ENCODE measurements at regions not wholly inside any gene's neighbourhood (a gene's known extent, or its start where the extent isn't known, plus 50 kb on each side); places are given as distances from the start of the nearest gene placed in this dataset.

DNA sequence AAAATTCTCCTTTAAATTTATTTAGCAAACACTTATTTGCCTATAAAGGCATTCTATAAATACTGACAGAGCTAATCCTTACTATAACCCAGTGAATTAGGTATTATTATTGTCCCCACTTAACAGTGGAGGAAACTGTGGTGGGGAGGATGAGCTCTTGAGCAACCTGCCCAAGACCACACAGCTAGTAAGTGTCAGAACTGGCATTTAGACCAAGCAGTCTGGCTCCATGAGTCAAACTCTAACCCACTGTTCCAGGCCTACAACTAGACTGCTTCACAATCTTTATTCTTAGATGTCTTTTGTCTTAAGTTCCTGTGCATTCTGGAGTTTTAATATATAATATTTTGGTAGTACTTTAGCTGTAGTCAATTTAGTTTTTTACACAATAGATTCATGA lies 530.8 kb downstream of the BCKDHB start:
- Histone ChIP-seq H3K4me1 (ENCODE audit: control insufficient read depth, insufficient read depth, low read length) (no peaks in the 10 kb centered on the region), H3K27ac (ENCODE audit: extremely low read depth, low read depth, low read length) (no peak overlapping the region)
- CTCF ChIA-PET = interaction anchor here (0.6 kb wide), 1 partner anchor 688 kb away, joined by 3 read pairs; no protein-coding TSS in a partner anchor

DNA sequence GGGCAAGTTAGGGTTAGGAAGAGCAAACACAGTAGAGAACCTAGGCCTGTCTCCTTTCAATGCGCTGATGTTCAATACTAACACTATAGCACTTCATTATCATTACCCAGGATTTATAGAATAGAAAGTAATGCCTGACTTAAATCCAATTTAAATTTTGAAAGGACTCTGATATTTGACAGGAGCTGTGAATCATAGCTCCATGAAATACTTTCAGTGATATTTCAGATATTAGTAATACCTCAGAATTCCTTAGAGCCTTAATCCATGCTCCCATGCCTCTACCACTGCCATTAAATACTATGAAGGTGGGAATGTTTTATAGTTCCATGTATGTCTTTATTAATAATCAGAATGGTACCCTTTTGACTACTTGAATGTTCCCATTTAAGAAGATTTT lies 530.2 kb downstream of the BCKDHB start:
- ChIA-PET POLR2A (no interaction called here), CTCF (no interaction called here)
- Histone ChIP-seq H3K4me1 (ENCODE audit: control insufficient read depth, insufficient read depth, low read length) (no peaks in the 10 kb centered on the region), H3K9me3 (ENCODE audit: control insufficient read depth, insufficient read depth, low read depth, low read length) (no peaks in the 10 kb centered on the region), H3K36me3 (ENCODE audit: control insufficient read depth in 2 of 2, insufficient read depth in 1 of 2, low read length in 2 of 2) (no peaks in the 10 kb centered on the region), H3K27ac (ENCODE audit: extremely low read depth, low read depth, low read length) (no peak overlapping the region), H3K4me3 (ENCODE audit: low read depth, low read length) (no peak overlapping the region)
- TF ChIP-seq ZNF184 (tag by site-specific recombination; IDR thresholded peaks at IDR 0.05) (no peak), ZNF610 (tag by site-specific recombination; IDR thresholded peaks at IDR 0.05; ENCODE audit: borderline replicate concordance) (no peak), ZNF391 (tag by site-specific recombination; IDR thresholded peaks at IDR 0.05; ENCODE audit: borderline replicate concordance, low read depth) (no peak), ZFP3 (tag by site-specific recombination; IDR thresholded peaks at IDR 0.05; ENCODE audit: low read depth) (no peak), KLF10 (tag by site-specific recombination; IDR thresholded peaks at IDR 0.05) (no peak)

More for the DNA sequence above, 530.8 kb downstream of the BCKDHB start:
- Histone ChIP-seq H3K36me3 (ENCODE audit: control insufficient read depth in 2 of 2, insufficient read depth in 1 of 2, low read length in 2 of 2) (no peaks in the 10 kb centered on the region), H3K4me3 (ENCODE audit: low read depth, low read length) (no peak overlapping the region), H3K9me3 (ENCODE audit: control insufficient read depth, insufficient read depth, low read depth, low read length) (no peaks in the 10 kb centered on the region)
- TF ChIP-seq HOXC10 (CRISPR knock-in tag; IDR thresholded peaks at IDR 0.05) (no peak), ZNF202 (tag by site-specific recombination; IDR thresholded peaks at IDR 0.05; ENCODE audit: borderline replicate concordance) (no peak), ZNF555 (tag by site-specific recombination; conservative IDR thresholded peaks at IDR 0.05) (no peak), ZNF501 (tag by site-specific recombination; IDR thresholded peaks at IDR 0.05) (no peak), ZNF248 (tag by site-specific recombination; IDR thresholded peaks at IDR 0.05) (no peak), ZNF16 (tag by site-specific recombination; IDR thresholded peaks at IDR 0.05; ENCODE audit: low read depth) (no peak)
- TF ChIP-seq, protein P1, sequence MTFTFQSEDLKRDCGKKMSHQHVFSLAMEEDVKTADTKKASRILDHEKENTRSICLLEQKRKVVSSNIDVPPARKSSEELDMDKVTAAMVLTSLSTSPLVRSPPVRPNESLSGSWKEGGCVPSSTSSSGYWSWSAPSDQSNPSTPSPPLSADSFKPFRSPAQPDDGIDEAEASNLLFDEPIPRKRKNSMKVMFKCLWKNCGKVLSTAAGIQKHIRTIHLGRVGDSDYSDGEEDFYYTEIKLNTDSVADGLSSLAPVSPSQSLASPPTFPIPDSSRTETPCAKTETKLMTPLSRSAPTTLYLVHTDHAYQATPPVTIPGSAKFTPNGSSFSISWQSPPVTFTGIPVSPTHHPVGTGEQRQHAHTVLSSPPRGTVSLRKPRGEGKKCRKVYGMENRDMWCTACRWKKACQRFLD (tag by site-specific recombination; IDR thresholded peaks at IDR 0.05) = no peak
- POLR2A ChIA-PET = no interaction called here

DNA sequence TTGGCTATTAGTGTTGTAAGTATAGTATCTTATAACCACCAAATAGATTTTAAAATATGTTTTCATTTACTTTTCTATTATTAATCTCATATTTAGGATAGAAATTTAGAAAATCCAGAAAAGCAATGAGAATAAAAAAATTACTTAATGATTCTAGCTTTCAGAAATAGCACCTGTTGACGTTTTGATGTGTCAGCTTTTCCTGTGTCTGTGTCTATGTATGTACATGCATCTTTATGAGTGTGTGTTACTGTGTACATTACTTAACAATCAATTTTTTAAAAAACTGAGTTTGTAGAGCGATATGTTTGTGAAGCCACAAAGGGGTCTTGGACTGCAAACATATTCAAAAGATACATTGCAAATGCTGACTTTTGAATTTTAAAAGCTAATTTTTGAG lies 526.9 kb downstream of the BCKDHB start:
- CTCF ChIA-PET = interaction anchor here (1.6 kb wide), 1 partner anchor 28 kb away, joined by 7 read pairs; no protein-coding TSS in a partner anchor
- POLR2A ChIA-PET = no interaction called here

More for the DNA sequence above, 526.9 kb downstream of the BCKDHB start:
- H3K4me1 ChIP-seq (ENCODE audit: control insufficient read depth, insufficient read depth, low read length) = no peaks in the 10 kb centered on the region
- TF ChIP-seq ZBTB21 (tag by site-specific recombination; IDR thresholded peaks at IDR 0.05) (no peak), ZNF433 (tag by site-specific recombination; IDR thresholded peaks at IDR 0.05; ENCODE audit: low read depth) (no peak), ZNF302 (tag by site-specific recombination; IDR thresholded peaks at IDR 0.05; ENCODE audit: low read depth) (no peak), ZNF211 (tag by site-specific recombination; IDR thresholded peaks at IDR 0.05; ENCODE audit: low read depth) (no peak), ZNF248 (tag by site-specific recombination; IDR thresholded peaks at IDR 0.05) (no peak), ZNF354C (tag by site-specific recombination; IDR thresholded peaks at IDR 0.05; ENCODE audit: borderline replicate concordance, low read depth) (no peak), REPIN1 (tag by site-specific recombination; IDR thresholded peaks at IDR 0.05; ENCODE audit: low read depth) (no peak), SP3 (tag by site-specific recombination; IDR thresholded peaks at IDR 0.05) (no peak), ZNF133 (tag by site-specific recombination; IDR thresholded peaks at IDR 0.05) (no peak), ZNF558 (tag by site-specific recombination; IDR thresholded peaks at IDR 0.05) (no peak), GLI2 (tag by site-specific recombination; IDR thresholded peaks at IDR 0.05; ENCODE audit: borderline replicate concordance, low read depth) (no peak), ZNF501 (tag by site-specific recombination; IDR thresholded peaks at IDR 0.05) (no peak), KLF16 (tag by site-specific recombination; IDR thresholded peaks at IDR 0.05) (no peak), ZBTB20 (tag by site-specific recombination; IDR thresholded peaks at IDR 0.05) (no peak), SCRT1 (tag by site-specific recombination; IDR thresholded peaks at IDR 0.05; ENCODE audit: borderline replicate concordance) (no peak), KLF7 (tag by site-specific recombination; IDR thresholded peaks at IDR 0.05; ENCODE audit: borderline replicate concordance) (no peak), BCL11A (tag by site-specific recombination; IDR thresholded peaks at IDR 0.05; ENCODE audit: low read depth) (no peak), ZNF37A (tag by site-specific recombination; IDR thresholded peaks at IDR 0.05) (no peak)
- TF ChIP-seq, protein P2, sequence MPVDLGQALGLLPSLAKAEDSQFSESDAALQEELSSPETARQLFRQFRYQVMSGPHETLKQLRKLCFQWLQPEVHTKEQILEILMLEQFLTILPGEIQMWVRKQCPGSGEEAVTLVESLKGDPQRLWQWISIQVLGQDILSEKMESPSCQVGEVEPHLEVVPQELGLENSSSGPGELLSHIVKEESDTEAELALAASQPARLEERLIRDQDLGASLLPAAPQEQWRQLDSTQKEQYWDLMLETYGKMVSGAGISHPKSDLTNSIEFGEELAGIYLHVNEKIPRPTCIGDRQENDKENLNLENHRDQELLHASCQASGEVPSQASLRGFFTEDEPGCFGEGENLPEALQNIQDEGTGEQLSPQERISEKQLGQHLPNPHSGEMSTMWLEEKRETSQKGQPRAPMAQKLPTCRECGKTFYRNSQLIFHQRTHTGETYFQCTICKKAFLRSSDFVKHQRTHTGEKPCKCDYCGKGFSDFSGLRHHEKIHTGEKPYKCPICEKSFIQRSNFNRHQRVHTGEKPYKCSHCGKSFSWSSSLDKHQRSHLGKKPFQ (tag by site-specific recombination; IDR thresholded peaks at IDR 0.05) = no peak
- TF ChIP-seq, protein P3, sequence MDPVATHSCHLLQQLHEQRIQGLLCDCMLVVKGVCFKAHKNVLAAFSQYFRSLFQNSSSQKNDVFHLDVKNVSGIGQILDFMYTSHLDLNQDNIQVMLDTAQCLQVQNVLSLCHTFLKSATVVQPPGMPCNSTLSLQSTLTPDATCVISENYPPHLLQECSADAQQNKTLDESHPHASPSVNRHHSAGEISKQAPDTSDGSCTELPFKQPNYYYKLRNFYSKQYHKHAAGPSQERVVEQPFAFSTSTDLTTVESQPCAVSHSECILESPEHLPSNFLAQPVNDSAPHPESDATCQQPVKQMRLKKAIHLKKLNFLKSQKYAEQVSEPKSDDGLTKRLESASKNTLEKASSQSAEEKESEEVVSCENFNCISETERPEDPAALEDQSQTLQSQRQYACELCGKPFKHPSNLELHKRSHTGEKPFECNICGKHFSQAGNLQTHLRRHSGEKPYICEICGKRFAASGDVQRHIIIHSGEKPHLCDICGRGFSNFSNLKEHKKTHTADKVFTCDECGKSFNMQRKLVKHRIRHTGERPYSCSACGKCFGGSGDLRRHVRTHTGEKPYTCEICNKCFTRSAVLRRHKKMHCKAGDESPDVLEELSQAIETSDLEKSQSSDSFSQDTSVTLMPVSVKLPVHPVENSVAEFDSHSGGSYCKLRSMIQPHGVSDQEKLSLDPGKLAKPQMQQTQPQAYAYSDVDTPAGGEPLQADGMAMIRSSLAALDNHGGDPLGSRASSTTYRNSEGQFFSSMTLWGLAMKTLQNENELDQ (tag by site-specific recombination; IDR thresholded peaks at IDR 0.05; ENCODE audit: low read depth) = no peak
- no peaks in the 10 kb centered on the region for H3K36me3 ChIP-seq (ENCODE audit: control insufficient read depth in 2 of 2, insufficient read depth in 1 of 2, low read length in 2 of 2)
- H3K4me3 ChIP-seq (ENCODE audit: low read depth, low read length) = no peak overlapping the region
- no peak overlapping the region for H3K27ac ChIP-seq (ENCODE audit: extremely low read depth, low read depth, low read length)
- H3K9me3 ChIP-seq (ENCODE audit: control insufficient read depth, insufficient read depth, low read depth, low read length) = no peaks in the 10 kb centered on the region
